ENCODE measurements at regions not wholly inside any gene's neighbourhood (a gene's known extent, or its start where the extent isn't known, plus 50 kb on each side); places are given as distances from the start of the nearest gene placed in this dataset.

- DNase-seq: no peak
These were observed 350.5 kb upstream of the TBL1XR1 start for GRCh38 chr3:177547711-177548350.

- no peak for DNase-seq
These were observed 353.4 kb upstream of the TBL1XR1 start for GRCh38 chr3:177550667-177551066.

- no peak for DNase-seq
These were observed 354.2 kb upstream of the TBL1XR1 start for GRCh38 chr3:177551431-177551836.

DNA sequence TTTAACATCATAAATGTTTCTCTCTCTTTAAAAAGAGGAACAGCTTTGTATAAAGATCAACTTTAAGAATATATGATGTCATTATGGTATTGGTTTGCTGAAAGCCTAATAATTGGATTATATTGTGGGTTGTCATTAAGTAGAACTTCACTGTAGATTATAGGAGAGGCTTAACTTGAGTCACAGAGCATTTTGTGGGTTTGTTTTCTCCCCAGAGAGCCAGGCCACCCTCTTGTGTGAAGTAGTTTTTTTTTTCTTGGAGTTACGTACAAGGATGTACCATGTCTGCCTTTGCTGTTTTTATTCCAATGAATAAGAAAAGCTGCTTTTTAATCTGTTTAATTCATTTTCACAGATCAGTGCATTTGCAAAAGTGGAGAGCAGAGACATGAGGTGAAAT lies 354.8 kb upstream of the TBL1XR1 start:
- no peak for DNase-seq

DNA sequence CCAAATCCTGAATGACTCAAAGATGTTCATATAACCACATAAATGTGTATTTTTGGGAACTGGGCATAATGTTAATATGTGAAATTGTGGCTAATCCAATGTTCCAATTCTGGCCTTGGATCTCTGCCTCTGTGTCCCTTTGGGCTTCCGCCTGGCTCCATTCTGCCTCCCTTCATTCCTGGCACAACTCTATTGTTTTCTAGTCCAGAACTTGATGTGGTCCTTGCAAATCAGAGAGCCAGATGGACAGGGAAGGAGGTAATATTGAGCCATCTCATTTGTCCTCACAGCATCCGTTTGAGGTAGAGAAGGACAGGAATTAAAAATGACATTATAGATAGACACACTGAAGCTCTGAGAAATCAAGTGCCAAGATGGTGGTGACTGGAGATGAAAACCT lies 355.7 kb upstream of the TBL1XR1 start:
- no peak for DNase-seq

- no peak for DNase-seq
These were observed 356.3 kb upstream of the TBL1XR1 start for GRCh38 chr3:177553579-177553978.

- peak; percentile 78 for DNase-seq
These were observed 357.8 kb upstream of the TBL1XR1 start for GRCh38 chr3:177554895-177555759.

DNA sequence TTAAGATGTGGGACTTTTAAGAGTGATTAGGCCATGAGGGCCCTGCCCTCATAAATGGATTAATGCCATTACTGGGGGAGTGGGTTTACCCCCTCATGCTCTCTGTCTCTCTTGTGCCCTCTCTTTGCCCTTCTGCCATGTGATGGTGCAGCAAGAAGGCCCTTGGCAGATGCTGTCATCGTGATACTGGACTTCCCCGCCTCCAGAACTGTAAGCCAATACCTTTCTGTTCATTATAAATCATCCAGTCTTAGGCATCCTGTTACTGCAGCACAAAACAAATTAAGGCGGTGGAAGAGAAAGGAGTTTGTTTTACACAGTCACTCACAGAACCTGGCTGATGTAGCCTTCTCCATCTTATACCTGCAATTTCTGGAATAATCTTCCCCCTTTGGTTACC lies 360.3 kb upstream of the TBL1XR1 start:
- no peak for DNase-seq

DNA sequence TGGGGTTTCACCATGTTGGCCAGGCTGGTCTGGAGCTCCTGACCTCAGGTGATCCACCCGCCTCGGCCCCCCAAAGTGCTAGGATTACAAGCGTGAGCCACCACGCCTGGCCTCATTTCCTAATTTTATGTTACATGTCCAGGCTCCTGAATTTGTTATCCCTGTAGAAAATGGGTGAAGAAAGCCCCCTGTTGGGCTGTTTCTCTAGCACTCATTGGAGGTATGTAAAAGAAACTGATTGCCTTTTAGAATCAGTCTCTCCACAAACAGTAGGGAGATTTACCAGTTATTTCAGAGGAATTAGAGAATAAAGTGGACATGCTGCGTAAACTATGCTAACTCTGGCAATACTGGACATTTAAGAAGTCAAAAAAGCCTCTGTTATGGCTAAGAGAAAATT lies 364.1 kb upstream of the TBL1XR1 start:
- no peak for DNase-seq

- no peak for DNase-seq
These were observed 364.6 kb upstream of the TBL1XR1 start for GRCh38 chr3:177561769-177562392.

DNA sequence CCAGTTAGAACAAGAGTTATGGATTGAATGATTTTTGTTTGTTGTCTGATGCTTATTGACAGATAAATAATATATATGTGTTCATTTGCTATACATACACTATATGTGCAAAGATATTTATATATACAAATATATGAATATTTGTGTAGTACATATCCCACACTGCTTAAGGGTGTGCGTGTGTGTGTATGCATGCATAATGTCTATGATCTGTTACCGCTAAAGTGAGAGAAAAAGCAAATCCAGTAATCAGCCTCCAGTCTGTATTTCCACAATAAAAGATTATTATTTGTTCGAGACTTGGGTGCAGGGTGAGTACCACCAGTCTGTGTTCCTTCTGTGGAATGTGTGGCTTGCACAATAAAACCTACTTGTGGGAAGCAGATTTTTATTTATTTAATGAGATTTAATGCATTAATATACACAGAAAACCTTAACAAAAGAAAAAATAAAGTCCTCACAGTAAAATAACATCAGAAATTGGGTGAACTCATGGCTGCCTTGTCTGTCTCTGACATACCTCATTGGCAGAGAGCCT lies 366.0 kb upstream of the TBL1XR1 start:
- DNase-seq: no peak

GRCh38 chr3:177563792-177564191 lies 366.5 kb upstream of the TBL1XR1 start:
- no peak for DNase-seq

DNA sequence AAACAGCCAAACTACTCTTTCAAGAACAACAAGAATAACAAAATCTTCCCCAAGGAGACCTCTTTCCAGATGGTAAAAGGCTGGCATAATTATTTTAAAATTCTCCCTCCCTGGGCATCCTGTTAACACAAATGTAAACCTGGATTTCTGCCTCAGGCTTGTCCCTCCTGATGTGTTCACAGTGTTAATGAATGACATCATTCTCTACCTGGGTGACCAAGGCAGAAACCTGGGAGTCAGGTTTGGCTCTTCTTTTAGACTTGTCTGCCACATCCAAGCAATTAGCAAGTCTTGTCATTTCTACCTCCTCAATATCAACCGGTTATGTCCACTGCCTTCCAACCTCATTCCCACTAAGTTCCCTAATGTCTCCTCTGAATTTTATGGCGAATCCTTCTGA lies 368.7 kb upstream of the TBL1XR1 start:
- DNase-seq: no peak

DNA sequence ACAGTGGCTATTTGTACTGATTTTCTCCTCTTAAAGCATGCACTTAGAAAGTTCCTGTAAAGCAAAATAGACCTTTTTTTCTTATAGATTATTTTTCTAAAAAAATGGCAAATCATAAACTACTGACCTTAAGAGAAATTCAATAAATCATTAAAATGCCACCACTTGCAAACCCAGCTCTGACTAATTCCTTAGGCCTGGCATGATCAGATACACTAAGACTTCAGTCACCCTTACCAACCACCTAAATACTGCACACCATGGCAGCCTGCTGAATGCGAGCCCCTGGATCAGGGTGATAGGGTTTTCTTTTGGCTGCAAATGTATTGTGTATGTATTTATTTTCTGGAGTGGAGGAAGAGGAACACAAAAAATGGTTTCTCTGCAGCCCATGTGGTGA lies 370.6 kb upstream of the TBL1XR1 start:
- DNase-seq: no peak

DNA sequence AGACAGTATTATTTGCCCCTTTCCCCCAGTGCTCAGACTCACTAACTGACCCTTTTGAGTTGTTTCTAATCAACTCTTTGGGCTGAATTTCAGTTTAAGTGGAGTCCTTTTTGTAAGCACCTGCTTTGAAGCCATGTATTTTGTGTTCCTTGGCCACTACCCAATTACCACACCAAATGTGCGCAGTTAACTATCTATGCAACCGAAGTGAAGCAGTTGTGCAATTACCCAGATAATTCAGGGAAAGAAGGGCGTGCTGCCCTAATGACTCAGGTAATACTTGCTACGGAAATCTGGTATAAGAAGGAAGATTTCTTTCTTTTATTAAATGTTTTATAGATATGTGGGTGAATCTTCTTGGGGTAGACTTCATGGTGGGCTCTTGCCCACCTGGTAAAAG lies 371.9 kb upstream of the TBL1XR1 start:
- DNase-seq: no peak

DNA sequence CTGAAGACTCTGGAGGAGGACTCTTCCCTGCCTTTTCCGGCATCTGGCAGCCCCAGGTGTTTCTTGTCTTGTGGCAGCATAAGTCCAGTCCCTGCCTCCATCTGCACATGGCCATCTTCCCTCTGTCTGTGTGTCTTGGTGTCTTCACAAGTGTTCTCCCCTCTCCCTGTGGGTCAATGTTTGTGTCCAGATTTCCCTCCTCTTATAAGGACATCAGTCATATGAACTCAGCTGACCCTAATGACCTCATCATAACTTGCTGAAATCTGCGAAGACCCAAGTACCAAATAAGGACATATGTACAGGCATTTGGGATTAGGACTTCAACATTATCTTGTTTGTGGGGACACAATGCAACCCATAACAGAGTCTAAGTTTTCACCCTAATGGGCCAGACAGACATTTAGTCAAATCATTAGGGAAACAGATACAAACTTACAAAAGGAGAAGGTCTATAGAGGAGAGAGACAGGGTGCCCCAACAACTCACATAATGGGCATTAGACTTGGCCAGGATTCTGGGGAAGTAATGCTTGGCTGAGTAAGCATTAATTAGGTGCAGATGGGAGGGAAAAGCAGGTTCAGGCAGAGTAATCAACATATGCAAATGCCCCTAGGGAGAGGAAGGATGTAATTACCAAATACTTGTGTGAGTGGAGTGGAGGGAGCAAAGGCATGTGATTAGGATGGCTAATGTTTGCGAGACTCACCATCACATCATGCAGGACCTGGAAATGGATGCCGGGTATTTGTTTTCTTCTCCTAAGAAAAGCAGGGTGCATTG lies 372.8 kb upstream of the TBL1XR1 start:
- DNase-seq: peak; percentile 61

DNA sequence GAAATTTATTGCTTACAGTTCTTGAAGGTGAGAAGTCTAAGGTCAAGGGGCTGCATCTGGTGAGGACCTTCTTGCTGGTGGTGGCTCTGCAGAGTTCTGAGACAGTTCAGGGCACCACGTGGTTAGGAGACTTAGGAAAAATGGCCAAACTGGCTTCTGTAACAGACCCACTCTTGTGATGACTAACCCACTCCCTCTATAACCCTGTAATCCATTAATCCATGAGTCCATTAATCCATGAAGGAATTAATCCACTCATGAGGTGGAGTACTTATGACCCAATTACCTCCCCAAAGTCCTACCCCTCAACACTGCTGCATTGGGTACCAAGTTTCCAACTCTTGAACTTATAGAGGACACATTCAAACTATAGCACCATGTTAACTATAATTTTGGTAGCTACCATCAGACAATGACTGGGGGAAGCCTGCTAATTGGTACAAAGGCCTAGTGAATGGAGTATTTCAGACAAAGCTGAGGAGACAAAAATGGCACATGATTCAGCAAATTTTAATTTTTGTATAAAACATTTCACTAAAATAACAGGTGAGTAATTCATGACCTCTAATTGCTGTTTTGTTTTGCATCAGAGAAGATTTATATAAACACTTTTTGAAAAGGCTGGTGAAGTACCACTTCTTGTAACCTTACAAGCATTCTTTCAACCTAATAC lies 374.1 kb upstream of the TBL1XR1 start:
- DNase-seq: no peak

GRCh38 chr3:177571944-177572315 lies 374.6 kb upstream of the TBL1XR1 start:
- DNase-seq: no peak

GRCh38 chr3:177574222-177574856 lies 377.1 kb upstream of the TBL1XR1 start:
- peak; percentile 50 for DNase-seq

DNA sequence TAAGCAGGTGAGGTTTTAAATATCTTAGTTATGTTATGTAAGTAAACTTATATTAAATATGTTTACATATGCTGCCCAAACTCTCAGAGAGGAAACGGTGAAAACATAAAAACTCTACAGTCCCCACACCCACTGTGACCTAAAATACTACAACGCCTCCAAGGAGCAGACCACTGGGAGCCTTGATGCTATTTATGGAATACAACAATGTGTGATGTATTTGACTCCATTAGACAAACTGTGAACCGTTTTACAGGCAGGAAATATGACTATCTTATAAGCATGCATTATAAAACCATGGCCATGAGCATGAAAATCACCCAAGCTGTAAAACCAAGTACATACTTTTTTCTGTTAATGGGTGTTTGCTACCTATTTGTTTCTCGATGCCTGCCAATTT lies 379.5 kb upstream of the TBL1XR1 start:
- no peak for DNase-seq

GRCh38 chr3:177578488-177578887 lies 381.2 kb upstream of the TBL1XR1 start:
- no peak for DNase-seq

- DNase-seq: no peak
These were observed 382.1 kb upstream of the TBL1XR1 start for GRCh38 chr3:177579419-177579818.
